ENCODE measurements at regions not wholly inside any gene's neighbourhood (a gene's known extent, or its start where the extent isn't known, plus 50 kb on each side); places are given as distances from the start of the nearest gene placed in this dataset.
"Not testable (repeated sequence)": the region's sequence is repeated elsewhere in the genome, so short reads cannot be mapped to it uniquely, and the experiment has no call there.

DNA sequence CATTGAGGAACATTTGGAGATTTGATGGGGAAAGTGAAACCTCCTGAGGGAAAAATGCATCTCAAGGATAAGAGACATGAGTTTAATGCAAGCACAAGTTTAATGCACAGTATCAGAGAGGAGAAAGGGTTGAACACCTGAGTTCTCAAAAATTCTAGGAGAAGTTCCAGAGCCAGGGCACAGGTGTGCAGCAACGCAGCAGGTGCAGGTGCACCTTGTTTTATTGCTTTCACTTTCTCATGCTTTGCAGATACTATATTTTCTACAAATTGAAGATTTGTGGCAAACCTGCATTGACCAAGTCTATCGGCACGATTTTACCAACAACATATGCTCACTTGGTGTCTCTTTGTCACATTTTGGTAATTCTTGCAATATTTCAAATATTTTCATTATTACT, 267.6 kb upstream of the HNRNPA3 start:
- ATAC-seq (ENCODE audit: insufficient number of reproducible peaks, low FRiP score, low read depth) (no peak), DNase-seq (ENCODE audit: low spot score) (no peak)
- H3K27me3 ChIP-seq (replicated peaks; ENCODE audit: insufficient read depth), result no peaks in the 10 kb centered on the region
- H3K9me3 ChIP-seq, result no peaks in the 10 kb centered on the region
- H3K4me1 ChIP-seq (ENCODE audit: control insufficient read depth in 1 of 2, low read depth in 2 of 2), result no peaks in the 10 kb centered on the region
- no peaks in the 10 kb centered on the region for H3K36me3 ChIP-seq
- no peak overlapping the region for H3K4me3 ChIP-seq
- TF ChIP-seq, protein P1, sequence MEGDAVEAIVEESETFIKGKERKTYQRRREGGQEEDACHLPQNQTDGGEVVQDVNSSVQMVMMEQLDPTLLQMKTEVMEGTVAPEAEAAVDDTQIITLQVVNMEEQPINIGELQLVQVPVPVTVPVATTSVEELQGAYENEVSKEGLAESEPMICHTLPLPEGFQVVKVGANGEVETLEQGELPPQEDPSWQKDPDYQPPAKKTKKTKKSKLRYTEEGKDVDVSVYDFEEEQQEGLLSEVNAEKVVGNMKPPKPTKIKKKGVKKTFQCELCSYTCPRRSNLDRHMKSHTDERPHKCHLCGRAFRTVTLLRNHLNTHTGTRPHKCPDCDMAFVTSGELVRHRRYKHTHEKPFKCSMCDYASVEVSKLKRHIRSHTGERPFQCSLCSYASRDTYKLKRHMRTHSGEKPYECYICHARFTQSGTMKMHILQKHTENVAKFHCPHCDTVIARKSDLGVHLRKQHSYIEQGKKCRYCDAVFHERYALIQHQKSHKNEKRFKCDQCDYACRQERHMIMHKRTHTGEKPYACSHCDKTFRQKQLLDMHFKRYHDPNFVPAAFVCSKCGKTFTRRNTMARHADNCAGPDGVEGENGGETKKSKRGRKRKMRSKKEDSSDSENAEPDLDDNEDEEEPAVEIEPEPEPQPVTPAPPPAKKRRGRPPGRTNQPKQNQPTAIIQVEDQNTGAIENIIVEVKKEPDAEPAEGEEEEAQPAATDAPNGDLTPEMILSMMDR (IDR thresholded peaks at IDR 0.05), result no peak
- no peak overlapping the region for H3K27ac ChIP-seq

DNA sequence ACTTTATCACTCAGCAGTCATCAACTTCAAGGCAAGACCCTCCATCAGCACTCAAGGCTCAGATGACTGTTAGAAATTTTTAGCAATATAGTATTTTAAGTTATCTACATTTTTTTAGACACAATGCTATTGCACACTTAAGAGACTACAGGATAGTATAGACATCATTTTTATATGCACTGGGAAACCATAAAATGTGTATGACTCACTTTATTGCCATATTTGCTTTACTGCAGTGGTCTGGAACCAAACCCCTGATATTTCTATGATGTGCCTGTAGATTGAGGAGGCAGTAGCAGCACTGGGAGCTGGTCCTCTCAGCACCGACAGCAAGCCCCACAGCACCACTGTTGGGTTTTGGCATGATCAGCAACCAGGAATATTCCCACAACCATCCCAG, 264.8 kb upstream of the HNRNPA3 start:
- H3K4me3 ChIP-seq, result no peak overlapping the region
- no peak overlapping the region for H3K27ac ChIP-seq
- DNase-seq (ENCODE audit: low spot score) (no peak), ATAC-seq (ENCODE audit: insufficient number of reproducible peaks, low FRiP score, low read depth) (no peak)
- H3K27me3 ChIP-seq (replicated peaks; ENCODE audit: insufficient read depth), result no peaks in the 10 kb centered on the region
- H3K4me1 ChIP-seq (ENCODE audit: control insufficient read depth in 1 of 2, low read depth in 2 of 2), result no peaks in the 10 kb centered on the region
- TF ChIP-seq, protein P1 (IDR thresholded peaks at IDR 0.05), result no peak
- H3K9me3 ChIP-seq, result no peaks in the 10 kb centered on the region
- no peaks in the 10 kb centered on the region for H3K36me3 ChIP-seq

DNA sequence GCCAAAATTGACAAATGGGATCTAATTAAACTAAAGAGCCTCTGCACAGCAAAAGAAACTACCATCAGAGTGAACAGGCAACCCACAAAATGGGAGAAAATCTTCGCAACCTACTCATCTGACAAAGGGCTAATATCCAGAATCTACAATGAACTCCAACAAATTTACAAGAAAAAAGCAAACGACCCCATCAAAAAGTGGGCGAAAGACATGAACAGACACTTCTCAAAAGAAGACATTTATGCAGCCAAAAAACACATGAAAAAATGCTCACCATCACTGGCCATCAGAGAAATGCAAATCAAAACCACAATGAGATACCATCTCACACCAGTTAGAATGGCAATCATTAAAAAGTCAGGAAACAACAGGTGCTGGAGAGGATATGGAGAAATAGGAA, 261.4 kb upstream of the HNRNPA3 start:
- DNase-seq (ENCODE audit: low spot score); H3K4me1 ChIP-seq (ENCODE audit: control insufficient read depth in 1 of 2, low read depth in 2 of 2); H3K27me3 ChIP-seq (replicated peaks; ENCODE audit: insufficient read depth); H3K36me3 ChIP-seq; H3K27ac ChIP-seq; ATAC-seq (ENCODE audit: insufficient number of reproducible peaks, low FRiP score, low read depth); H3K4me3 ChIP-seq; H3K9me3 ChIP-seq: not testable (repeated sequence)

DNA sequence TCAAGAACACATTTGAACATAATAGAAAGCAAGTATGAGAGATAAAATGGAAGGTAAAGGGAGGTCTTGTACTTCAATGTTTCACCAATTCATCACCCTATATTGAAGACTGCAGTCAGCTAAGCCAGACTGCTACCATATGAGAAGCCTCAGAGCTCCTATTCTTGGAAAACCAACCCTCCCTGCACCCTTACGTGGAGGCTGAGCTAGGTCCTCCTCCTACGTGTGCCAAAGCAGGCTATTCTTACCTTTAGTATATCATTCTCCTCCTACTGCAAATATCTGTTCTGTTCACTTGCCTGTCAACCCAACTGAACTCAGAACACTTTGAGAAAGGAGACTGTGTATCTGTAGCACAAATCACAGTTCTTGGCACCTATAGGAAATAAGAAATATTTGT, 255.8 kb upstream of the HNRNPA3 start:
- TF ChIP-seq, protein P1 (IDR thresholded peaks at IDR 0.05), result no peak
- DNase-seq (ENCODE audit: low spot score), result no peak

DNA sequence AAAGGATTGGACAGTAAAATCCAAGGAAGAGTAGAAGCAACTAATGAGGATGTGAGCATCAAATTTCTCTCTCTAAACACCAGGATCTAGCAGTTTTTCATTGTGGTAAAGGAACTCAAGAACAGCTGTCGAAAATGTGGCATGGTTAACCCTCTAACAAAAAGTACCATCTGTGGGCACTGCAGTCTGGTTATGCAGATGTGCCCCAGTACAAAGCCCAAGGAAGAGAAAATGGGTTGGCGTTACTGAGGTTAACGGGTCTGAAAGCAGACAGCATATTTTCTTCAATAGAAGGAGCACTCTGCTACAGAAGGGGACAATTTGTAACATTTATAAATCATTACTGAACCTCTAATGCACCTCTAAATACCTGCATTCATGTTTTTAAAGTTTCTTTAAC, 253.0 kb upstream of the HNRNPA3 start:
- no peak for ATAC-seq (ENCODE audit: insufficient number of reproducible peaks, low FRiP score, low read depth)
- H3K4me1 ChIP-seq (ENCODE audit: control insufficient read depth in 1 of 2, low read depth in 2 of 2), result no peaks in the 10 kb centered on the region
- no peak overlapping the region for H3K4me3 ChIP-seq
- H3K9me3 ChIP-seq, result no peaks in the 10 kb centered on the region
- no peaks in the 10 kb centered on the region for H3K36me3 ChIP-seq
- no peak for DNase-seq (ENCODE audit: low spot score)
- no peak overlapping the region for H3K27ac ChIP-seq
- H3K27me3 ChIP-seq (replicated peaks; ENCODE audit: insufficient read depth), result no peaks in the 10 kb centered on the region
- TF ChIP-seq, protein P1 (IDR thresholded peaks at IDR 0.05), result no peak

More for the DNA sequence above, 255.8 kb upstream of the HNRNPA3 start:
- no peak overlapping the region for H3K4me3 ChIP-seq
- H3K4me1 ChIP-seq (ENCODE audit: control insufficient read depth in 1 of 2, low read depth in 2 of 2), result no peaks in the 10 kb centered on the region
- H3K36me3 ChIP-seq, result no peaks in the 10 kb centered on the region
- no peak overlapping the region for H3K27ac ChIP-seq
- no peaks in the 10 kb centered on the region for H3K27me3 ChIP-seq (replicated peaks; ENCODE audit: insufficient read depth)
- ATAC-seq (ENCODE audit: insufficient number of reproducible peaks, low FRiP score, low read depth), result no peak
- H3K9me3 ChIP-seq, result no peaks in the 10 kb centered on the region

DNA sequence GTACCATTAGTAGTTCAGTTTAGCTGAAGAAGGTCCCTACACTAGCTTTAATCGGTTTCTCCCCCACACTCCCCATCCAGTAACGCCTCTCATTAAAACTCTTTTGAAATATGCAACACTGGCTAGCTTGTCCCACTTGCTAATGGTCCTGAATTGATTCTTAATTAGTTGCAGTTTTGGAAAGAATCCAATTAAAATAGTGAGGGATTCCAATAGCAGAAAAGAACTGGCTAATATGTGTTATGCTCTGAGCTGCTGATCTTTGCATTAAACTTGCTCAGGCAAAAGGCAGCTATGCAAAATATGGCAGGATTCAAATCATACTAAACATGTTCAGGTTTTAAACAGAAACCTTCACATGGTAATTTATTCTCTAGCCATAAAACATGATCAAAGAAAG, 252.5 kb upstream of the HNRNPA3 start:
- Histone ChIP-seq H3K36me3 (no peaks in the 10 kb centered on the region), H3K9me3 (no peaks in the 10 kb centered on the region), H3K4me3 (no peak overlapping the region), H3K4me1 (ENCODE audit: control insufficient read depth in 1 of 2, low read depth in 2 of 2) (no peaks in the 10 kb centered on the region), H3K27me3 (replicated peaks; ENCODE audit: insufficient read depth) (no peaks in the 10 kb centered on the region), H3K27ac (no peak overlapping the region)
- ATAC-seq (ENCODE audit: insufficient number of reproducible peaks, low FRiP score, low read depth) (no peak), DNase-seq (ENCODE audit: low spot score) (no peak)
- TF ChIP-seq, protein P1 (IDR thresholded peaks at IDR 0.05), result no peak

Data from thoracic aorta (tissue), 2 donors.